DMS153 treated with DMSO at 0.1 percent for 48 hours (cell line): ENCODE measurements at regions not wholly inside any gene's neighbourhood (a gene's known extent, or its start where the extent isn't known, plus 50 kb on each side); places are given as distances from the start of the nearest gene placed in this dataset.
"Not testable (repeated sequence)": the region's sequence is repeated elsewhere in the genome, so short reads cannot be mapped to it uniquely, and the experiment has no call there.

Experiments
- DNase-seq: peaks from one replicate; lab custom pipeline; 2025; ENCODE audit not compliant: unreplicated experiment; lab: John Stamatoyannopoulos, UW

GRCh38 chr14:56025191-56025590 is 93.0 kb upstream of the PELI2 start:
- DNase-seq = no peak

GRCh38 chr14:56026506-56026905 is 91.7 kb upstream of the PELI2 start:
- DNase-seq = no peak

- no peak for DNase-seq
Observed at GRCh38 chr14:56027421-56027820, 90.8 kb upstream of the PELI2 start.

- DNase-seq = no peak
Observed at GRCh38 chr14:56027916-56028712, 90.1 kb upstream of the PELI2 start.

- DNase-seq = no peak
Observed at GRCh38 chr14:56036353-56036752, 81.9 kb upstream of the PELI2 start.

- DNase-seq = no peak
Observed at GRCh38 chr14:56040121-56040520, 78.1 kb upstream of the PELI2 start.

GRCh38 chr14:56044196-56044595 is 74.0 kb upstream of the PELI2 start:
- no peak for DNase-seq

- no peak for DNase-seq
Observed at GRCh38 chr14:56046546-56046945, 71.7 kb upstream of the PELI2 start.

GRCh38 chr14:56046996-56047395 is 71.2 kb upstream of the PELI2 start:
- no peak for DNase-seq

GRCh38 chr14:56049536-56049935 is 68.7 kb upstream of the PELI2 start:
- DNase-seq = no peak

- no peak for DNase-seq
Observed at GRCh38 chr14:56055511-56055910, 62.7 kb upstream of the PELI2 start.

- no peak for DNase-seq
Observed at GRCh38 chr14:56056031-56056430, 62.2 kb upstream of the PELI2 start.

- DNase-seq = peak; percentile 96
Observed at GRCh38 chr14:56057071-56057741, 61.0 kb upstream of the PELI2 start.

GRCh38 chr14:56057767-56058166 is 60.4 kb upstream of the PELI2 start:
- peak; percentile 66 for DNase-seq

- no peak for DNase-seq
Observed at GRCh38 chr14:56059054-56059453, 59.2 kb upstream of the PELI2 start.

GRCh38 chr14:56061051-56061450 is 57.2 kb upstream of the PELI2 start:
- DNase-seq = no peak

GRCh38 chr14:56063131-56063530 is 55.1 kb upstream of the PELI2 start:
- DNase-seq = no peak

- DNase-seq = no peak
Observed at GRCh38 chr14:56064513-56064912, 53.7 kb upstream of the PELI2 start.

GRCh38 chr14:56065199-56065598 is 53.0 kb upstream of the PELI2 start:
- not testable (repeated sequence) for DNase-seq

GRCh38 chr14:56065621-56066290 is 52.5 kb upstream of the PELI2 start:
- no peak for DNase-seq
